Coronary artery (tissue), 2 donors: ENCODE measurements at regions not wholly inside any gene's neighbourhood (a gene's known extent, or its start where the extent isn't known, plus 50 kb on each side); places are given as distances from the start of the nearest gene placed in this dataset.

Experiments used
- DNase-seq: peaks from one replicate; pipeline ENCODE4 v3.0.0-alpha.2; 2017; ENCODE audit warnings: low spot score
- H3K27ac ChIP-seq, 2 donors: fragments of 200-600 bp; sonication (generic); one replicate each; pipeline ENCODE4 v1.5.1; 2016 to 2019
- H3K4me3 ChIP-seq: fragments of 200-600 bp; sonication (generic); 2 replicates; pipeline ENCODE4 v1.5.1; 2016; ENCODE audit warnings: mild to moderate bottlenecking, moderate library complexity
- CTCF ChIP-seq: fragments of 200-600 bp; sonication (generic); IDR thresholded peaks from one replicate; pipeline ENCODE4 v1.5.1; 2019; ENCODE audit warnings: antibody characterized with exemption

GRCh38 chr6:105810105-105810921 is 275.8 kb upstream of the PRDM1 start:
- no peak for DNase-seq
- Histone ChIP-seq H3K27ac (no peak overlapping the region), H3K4me3 (no peak overlapping the region)
- TF ChIP-seq CTCF, result no peak

GRCh38 chr6:105808571-105808970 is 277.6 kb upstream of the PRDM1 start:
- DNase-seq, result no peak
- no peak overlapping the region for H3K4me3 ChIP-seq
- no peak for TF ChIP-seq CTCF
- H3K27ac ChIP-seq, result no peak overlapping the region

- no peak for TF ChIP-seq CTCF
- no peak overlapping the region for H3K4me3 ChIP-seq
- no peak overlapping the region for H3K27ac ChIP-seq
- DNase-seq, result no peak
Observed at GRCh38 chr6:105807905-105808304, 278.2 kb upstream of the PRDM1 start.

GRCh38 chr6:105806486-105806920 is 279.6 kb upstream of the PRDM1 start:
- no peak for TF ChIP-seq CTCF
- Histone ChIP-seq H3K27ac (no peak overlapping the region), H3K4me3 (no peak overlapping the region)
- DNase-seq, result no peak

- no peak overlapping the region for H3K27ac ChIP-seq
- no peak for TF ChIP-seq CTCF
- H3K4me3 ChIP-seq, result no peak overlapping the region
- DNase-seq, result no peak
Observed at GRCh38 chr6:105805501-105806023, 280.6 kb upstream of the PRDM1 start.

GRCh38 chr6:105804424-105804823 is 281.7 kb upstream of the PRDM1 start:
- no peak for DNase-seq
- Histone ChIP-seq H3K27ac (no peak overlapping the region), H3K4me3 (no peak overlapping the region)
- no peak for TF ChIP-seq CTCF

- no peak overlapping the region for H3K27ac ChIP-seq
- H3K4me3 ChIP-seq, result no peak overlapping the region
- TF ChIP-seq CTCF, result no peak
- no peak for DNase-seq
Observed at GRCh38 chr6:105804000-105804399, 282.1 kb upstream of the PRDM1 start.
